ENCODE measurements at regions not wholly inside any gene's neighbourhood (a gene's known extent, or its start where the extent isn't known, plus 50 kb on each side); places are given as distances from the start of the nearest gene placed in this dataset.
"Not testable (repeated sequence)": the region's sequence is repeated elsewhere in the genome, so short reads cannot be mapped to it uniquely, and the experiment has no call there.

- Mint-ChIP-seq H3K27me3 (ENCODE audit: low read depth, poor library complexity) (peaks cover 43% of the 10 kb centered on the region), H3K4me1 (peaks cover 22% of the 10 kb centered on the region), H3K9me3 (peaks cover 38% of the 10 kb centered on the region), H3K27ac (no peak overlapping the region), H3K4me3 (no peak overlapping the region), H3K36me3 (ENCODE audit: low read depth) (no peaks in the 10 kb centered on the region)
- DNase-seq = no peak
- TF ChIP-seq CTCF (IDR thresholded peaks at IDR 0.05) = no peak
Measured at GRCh38 chr20:25856256-25856884, 159.7 kb upstream of the ZNF337 start.

- H3K9me3 Mint-ChIP-seq = peaks cover 38% of the 10 kb centered on the region
- H3K4me1 Mint-ChIP-seq = peaks cover 15% of the 10 kb centered on the region
- DNase-seq; H3K27ac Mint-ChIP-seq; H3K36me3 Mint-ChIP-seq (ENCODE audit: low read depth); H3K4me3 Mint-ChIP-seq: not testable (repeated sequence)
- H3K27me3 Mint-ChIP-seq (ENCODE audit: low read depth, poor library complexity) = peaks cover 36% of the 10 kb centered on the region
Measured at GRCh38 chr20:25855451-25856156, 159.0 kb upstream of the ZNF337 start.

- peaks cover 15% of the 10 kb centered on the region for H3K4me1 Mint-ChIP-seq
- H3K4me3 Mint-ChIP-seq; DNase-seq; H3K36me3 Mint-ChIP-seq (ENCODE audit: low read depth); H3K27ac Mint-ChIP-seq: not testable (repeated sequence)
- H3K27me3 Mint-ChIP-seq (ENCODE audit: low read depth, poor library complexity) = peaks cover 27% of the 10 kb centered on the region
- H3K9me3 Mint-ChIP-seq = peaks cover 38% of the 10 kb centered on the region
Measured at GRCh38 chr20:25854666-25855065, 158.0 kb upstream of the ZNF337 start.

- not testable (repeated sequence) for H3K27ac Mint-ChIP-seq; H3K4me3 Mint-ChIP-seq; H3K36me3 Mint-ChIP-seq (ENCODE audit: low read depth); DNase-seq
- peaks cover 32% of the 10 kb centered on the region for H3K9me3 Mint-ChIP-seq
- peaks cover 15% of the 10 kb centered on the region for H3K4me1 Mint-ChIP-seq
- H3K27me3 Mint-ChIP-seq (ENCODE audit: low read depth, poor library complexity) = peaks cover 19% of the 10 kb centered on the region
Measured at GRCh38 chr20:25853718-25854388, 157.2 kb upstream of the ZNF337 start.

- not testable (repeated sequence) for DNase-seq; H3K36me3 Mint-ChIP-seq (ENCODE audit: low read depth); H3K27ac Mint-ChIP-seq; H3K4me3 Mint-ChIP-seq
- peaks cover 15% of the 10 kb centered on the region for H3K4me1 Mint-ChIP-seq
- peaks cover 30% of the 10 kb centered on the region for H3K9me3 Mint-ChIP-seq
- H3K27me3 Mint-ChIP-seq (ENCODE audit: low read depth, poor library complexity) = peaks cover 14% of the 10 kb centered on the region
Measured at GRCh38 chr20:25852968-25853717, 156.5 kb upstream of the ZNF337 start.

GRCh38 chr20:25850133-25850532, 153.5 kb upstream of the ZNF337 start:
- H3K36me3 Mint-ChIP-seq (ENCODE audit: low read depth) = not testable (repeated sequence)

GRCh38 chr20:25848222-25848621, 151.6 kb upstream of the ZNF337 start:
- Mint-ChIP-seq H3K36me3 (ENCODE audit: low read depth) (no peaks in the 10 kb centered on the region), H3K27me3 (ENCODE audit: low read depth, poor library complexity) (peaks cover 4% of the 10 kb centered on the region), H3K4me3 (no peak overlapping the region), H3K9me3 (peaks cover 5% of the 10 kb centered on the region), H3K4me1 (no peaks in the 10 kb centered on the region), H3K27ac (no peak overlapping the region)
- no peak for TF ChIP-seq CTCF (IDR thresholded peaks at IDR 0.05)
- DNase-seq = no peak

More at GRCh38 chr20:25850133-25850532, 153.5 kb upstream of the ZNF337 start:
- H3K9me3 Mint-ChIP-seq = peaks cover 19% of the 10 kb centered on the region
- H3K27ac Mint-ChIP-seq; H3K27me3 Mint-ChIP-seq (ENCODE audit: low read depth, poor library complexity); DNase-seq; H3K4me3 Mint-ChIP-seq; H3K4me1 Mint-ChIP-seq: not testable (repeated sequence)

GRCh38 chr20:25844640-25845039, 148.0 kb upstream of the ZNF337 start:
- H3K27ac Mint-ChIP-seq; H3K27me3 Mint-ChIP-seq (ENCODE audit: low read depth, poor library complexity); H3K9me3 Mint-ChIP-seq; H3K4me3 Mint-ChIP-seq; DNase-seq; H3K36me3 Mint-ChIP-seq (ENCODE audit: low read depth); H3K4me1 Mint-ChIP-seq: not testable (repeated sequence)

- H3K36me3 Mint-ChIP-seq (ENCODE audit: low read depth); H3K9me3 Mint-ChIP-seq; H3K27ac Mint-ChIP-seq; DNase-seq; H3K4me1 Mint-ChIP-seq; H3K4me3 Mint-ChIP-seq; H3K27me3 Mint-ChIP-seq (ENCODE audit: low read depth, poor library complexity): not testable (repeated sequence)
Measured at GRCh38 chr20:25813511-25813910, 116.9 kb upstream of the ZNF337 start.

- DNase-seq; H3K27me3 Mint-ChIP-seq (ENCODE audit: low read depth, poor library complexity); H3K4me1 Mint-ChIP-seq; H3K27ac Mint-ChIP-seq; H3K4me3 Mint-ChIP-seq; H3K36me3 Mint-ChIP-seq (ENCODE audit: low read depth); H3K9me3 Mint-ChIP-seq: not testable (repeated sequence)
Measured at GRCh38 chr20:25798174-25798993, 101.7 kb upstream of the ZNF337 start.

GRCh38 chr20:25797062-25797461, 100.4 kb upstream of the ZNF337 start:
- not testable (repeated sequence) for H3K27me3 Mint-ChIP-seq (ENCODE audit: low read depth, poor library complexity); H3K36me3 Mint-ChIP-seq (ENCODE audit: low read depth); H3K27ac Mint-ChIP-seq; H3K4me1 Mint-ChIP-seq; H3K4me3 Mint-ChIP-seq; H3K9me3 Mint-ChIP-seq; DNase-seq

Measured in nephron progenitor cell (in vitro differentiated cells).